NAMALWA (cell line): ENCODE measurements at regions not wholly inside any gene's neighbourhood (a gene's known extent, or its start where the extent isn't known, plus 50 kb on each side); places are given as distances from the start of the nearest gene placed in this dataset.
"Not testable (repeated sequence)": the region's sequence is repeated elsewhere in the genome, so short reads cannot be mapped to it uniquely, and the experiment has no call there.

Experiments used
- DNase-seq: peaks from one replicate; pipeline ENCODE4 v3.0.0-alpha.2; 2015; ENCODE audit warnings: low spot score

DNA sequence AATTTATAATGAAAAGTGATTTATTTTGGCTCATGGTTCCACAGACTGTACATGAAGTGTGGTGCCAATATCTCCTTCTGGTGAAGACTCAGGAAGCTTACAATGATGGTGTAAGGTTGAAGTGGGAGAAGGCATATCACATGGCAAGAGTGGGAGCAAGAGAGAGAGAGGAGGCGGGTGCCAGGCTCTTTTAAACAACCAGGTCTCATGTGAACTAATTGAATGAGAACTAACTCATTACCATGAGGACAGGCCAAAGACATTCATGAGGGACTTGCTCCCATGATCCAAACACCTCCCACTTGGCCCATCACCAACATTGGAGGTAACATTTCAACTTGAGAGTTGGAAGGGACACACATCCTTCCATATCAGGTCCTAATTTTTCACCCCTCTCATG, 155.2 kb downstream of the SLC38A4 start:
- no peak for DNase-seq

DNA sequence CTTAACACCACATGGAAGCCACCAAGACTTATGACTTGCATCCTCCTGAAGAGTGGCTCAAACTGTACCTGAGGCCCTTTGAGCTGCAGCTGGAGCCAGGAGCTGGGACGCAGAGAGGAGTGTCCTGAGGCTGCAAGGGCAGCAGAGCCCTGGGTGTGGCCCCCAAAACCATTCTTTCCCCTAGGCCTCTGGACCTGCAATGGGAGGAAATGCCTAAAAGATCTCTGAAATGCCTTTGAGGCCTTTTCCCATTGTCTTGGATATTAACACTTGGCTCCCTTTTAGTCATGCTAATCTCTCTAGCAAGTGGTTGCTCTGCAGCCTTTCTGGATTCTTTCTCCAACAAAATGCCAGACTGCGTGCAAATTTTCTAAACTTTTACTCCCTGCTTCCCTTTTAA, 156.1 kb downstream of the SLC38A4 start:
- DNase-seq = no peak

DNA sequence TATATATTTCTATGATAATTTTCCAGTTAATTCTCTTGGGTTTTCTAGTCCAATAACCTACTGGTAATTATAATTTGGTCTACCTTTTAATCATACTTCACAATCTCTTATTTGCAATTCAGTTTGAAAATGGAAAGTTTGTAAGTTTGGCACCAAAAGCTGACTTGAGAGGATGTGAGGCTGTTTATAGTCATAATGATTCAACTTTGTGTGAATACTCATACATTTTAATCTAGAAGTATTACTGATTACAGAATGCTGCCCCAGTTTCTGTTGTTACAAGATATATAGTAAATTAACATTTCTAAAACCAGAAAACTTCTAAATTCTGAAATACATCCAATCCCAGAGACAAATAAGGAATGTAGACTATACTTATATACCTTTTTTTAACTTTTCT, 158.2 kb downstream of the SLC38A4 start:
- no peak for DNase-seq

DNA sequence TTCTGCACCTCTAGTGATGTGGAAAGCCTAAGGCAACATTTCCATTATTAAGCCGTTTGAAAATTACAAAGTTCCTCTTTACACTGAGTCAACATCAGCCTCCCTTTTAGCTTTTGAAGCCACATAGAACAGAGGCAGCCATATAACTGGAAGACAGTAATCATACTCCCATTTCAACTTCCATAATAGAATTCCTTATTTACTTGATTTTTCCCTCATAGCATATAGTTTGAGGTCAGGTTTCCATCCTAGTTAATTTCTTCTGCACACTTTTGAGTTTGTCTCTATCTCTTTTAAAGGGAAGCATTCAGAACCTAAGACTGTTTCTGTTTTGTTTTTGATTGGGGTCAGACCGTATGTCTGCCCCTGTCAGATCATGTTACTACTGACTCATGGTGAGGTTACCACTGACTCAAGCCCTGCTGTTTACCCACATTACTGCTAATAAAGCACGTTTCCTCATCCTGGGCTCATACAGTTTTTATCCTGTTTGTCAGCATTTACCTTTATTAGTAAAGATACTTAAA, 161.0 kb downstream of the SLC38A4 start:
- no peak for DNase-seq

DNA sequence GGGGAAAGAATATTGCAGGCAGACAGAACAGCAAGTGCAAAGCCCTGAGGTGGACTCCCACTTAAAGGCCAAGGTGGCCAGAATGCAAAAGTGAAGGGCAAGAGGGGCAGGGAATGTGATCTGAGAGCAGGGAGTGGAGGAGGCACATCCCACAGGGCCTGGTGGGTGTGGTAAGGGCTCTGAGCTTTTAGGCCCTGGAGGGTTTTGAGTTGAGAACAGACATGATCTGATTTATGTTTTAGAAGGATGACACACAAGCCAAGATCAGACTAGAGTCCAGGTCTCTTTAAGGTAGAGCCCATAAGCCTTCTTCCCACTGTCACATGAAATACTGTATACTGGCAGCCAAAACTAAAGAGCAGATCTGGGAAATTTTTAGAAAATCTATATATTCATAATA, 162.5 kb downstream of the SLC38A4 start:
- no peak for DNase-seq

DNA sequence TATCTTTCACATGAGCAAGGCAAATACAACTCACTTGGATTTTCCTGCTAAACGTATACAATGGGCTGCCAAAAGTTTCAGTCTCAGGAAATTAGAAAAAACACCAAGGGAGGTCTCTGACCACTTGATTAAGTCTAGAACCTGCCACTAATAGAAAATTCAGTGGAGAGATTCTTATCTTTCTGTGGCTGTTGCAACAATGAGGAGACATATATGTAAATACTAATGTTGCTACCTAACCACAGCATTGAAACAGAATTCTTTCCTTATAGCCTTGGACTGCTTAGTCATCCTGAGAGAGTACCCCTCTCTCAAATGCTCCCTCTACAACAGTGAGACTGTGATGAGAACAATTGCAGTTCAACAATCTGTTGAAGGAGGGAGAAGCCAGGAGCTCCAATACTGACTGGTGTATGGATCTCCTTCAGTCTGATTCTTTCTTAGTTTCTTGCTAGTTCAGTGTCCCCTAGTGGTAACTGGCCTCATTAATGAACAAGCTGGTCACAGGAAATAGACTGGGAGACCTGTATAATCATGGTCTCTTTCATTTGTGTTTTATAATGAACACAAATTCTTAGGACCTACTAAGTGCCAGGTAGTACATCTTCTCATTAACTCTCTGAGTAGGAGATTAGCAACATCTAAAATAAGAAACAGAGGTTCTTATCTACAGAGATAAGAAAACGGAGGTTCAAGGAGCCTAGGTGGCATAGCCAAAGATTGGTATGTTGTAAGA, 164.5 kb downstream of the SLC38A4 start:
- DNase-seq = peak; percentile 68

DNA sequence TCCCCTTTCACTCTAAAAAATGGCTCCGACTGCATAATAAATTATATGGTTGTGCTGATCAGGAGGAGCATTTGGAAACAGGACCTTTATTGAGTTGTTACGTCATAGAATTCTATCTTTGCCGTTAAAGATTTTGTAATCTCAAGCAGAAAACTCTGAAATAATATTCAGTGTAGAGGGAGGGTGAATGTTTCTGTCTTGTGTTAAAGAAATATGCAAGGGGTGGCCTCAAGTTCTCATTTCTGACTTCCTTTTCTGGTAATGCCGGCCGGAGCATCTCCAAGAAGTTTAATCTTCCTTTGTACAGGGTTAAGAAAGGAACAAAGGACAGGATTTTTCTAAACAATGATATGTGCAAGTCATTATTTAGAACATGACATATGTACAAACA, 165.1 kb downstream of the SLC38A4 start:
- no peak for DNase-seq

DNA sequence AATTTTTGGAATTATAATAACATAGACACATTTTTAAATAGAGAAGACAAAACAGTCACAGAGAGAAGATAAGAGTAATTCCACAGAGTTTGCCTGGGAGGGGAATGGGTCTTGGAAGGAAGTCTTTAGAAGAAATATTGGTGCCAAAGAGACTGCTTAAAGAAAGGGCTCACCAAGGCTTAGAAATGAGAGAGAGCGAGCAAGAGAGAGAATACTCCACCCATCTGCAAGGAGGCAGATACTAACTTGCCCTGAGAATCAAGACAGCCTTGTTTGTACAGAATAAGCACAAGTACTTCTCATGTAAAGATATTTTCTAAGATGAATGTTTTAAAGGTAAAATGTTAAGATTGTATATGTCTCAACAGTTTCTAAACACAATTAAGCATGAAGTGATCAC, 165.5 kb downstream of the SLC38A4 start:
- no peak for DNase-seq

DNA sequence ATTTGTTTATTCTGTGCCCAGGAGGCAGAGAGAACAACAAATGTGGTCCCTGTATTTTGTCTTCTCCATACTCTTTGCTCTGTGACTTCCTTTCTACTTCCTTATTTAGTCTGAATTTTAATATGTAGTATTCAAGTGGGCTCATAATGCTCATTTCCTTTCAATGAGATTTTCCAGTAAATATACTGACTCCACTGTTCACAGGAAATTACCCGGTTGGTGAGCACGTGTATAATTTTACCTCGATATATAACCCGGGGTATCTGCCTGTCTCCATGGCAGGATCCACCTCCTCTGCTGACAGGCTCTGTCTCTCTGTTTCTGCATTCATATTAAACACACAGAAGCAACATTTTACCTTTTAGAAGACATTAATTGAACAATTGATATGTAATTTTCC, 166.0 kb downstream of the SLC38A4 start:
- DNase-seq = no peak

DNA sequence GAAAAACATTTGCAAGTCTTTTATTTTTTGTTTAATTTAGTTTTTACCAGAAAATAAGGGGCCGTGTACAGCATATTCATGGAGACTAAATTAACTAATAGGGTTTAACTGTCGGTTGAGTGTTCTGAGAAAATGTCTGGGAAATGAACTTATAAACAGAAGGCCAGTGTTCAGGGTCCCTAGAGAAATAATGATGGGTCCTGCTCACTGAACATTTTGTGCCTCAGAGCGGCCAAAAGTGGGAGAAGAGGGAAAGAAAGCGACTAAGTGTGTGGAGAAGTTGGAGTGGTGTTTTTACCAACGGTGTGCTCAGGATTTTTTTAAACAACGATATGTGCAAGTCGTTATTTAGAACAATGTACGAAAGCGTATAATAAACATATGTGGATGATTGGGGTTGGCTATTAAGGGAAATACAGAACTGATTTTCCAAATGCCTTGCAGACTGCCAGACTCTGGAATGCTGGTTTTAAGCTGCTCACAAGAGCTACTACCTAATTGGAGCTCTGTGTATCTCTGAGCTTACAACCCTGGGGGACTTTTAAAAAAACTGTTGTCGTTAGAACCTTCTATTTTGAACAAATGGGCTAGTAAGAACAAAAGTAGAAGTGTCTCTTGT, 166.7 kb downstream of the SLC38A4 start:
- DNase-seq = no peak

DNA sequence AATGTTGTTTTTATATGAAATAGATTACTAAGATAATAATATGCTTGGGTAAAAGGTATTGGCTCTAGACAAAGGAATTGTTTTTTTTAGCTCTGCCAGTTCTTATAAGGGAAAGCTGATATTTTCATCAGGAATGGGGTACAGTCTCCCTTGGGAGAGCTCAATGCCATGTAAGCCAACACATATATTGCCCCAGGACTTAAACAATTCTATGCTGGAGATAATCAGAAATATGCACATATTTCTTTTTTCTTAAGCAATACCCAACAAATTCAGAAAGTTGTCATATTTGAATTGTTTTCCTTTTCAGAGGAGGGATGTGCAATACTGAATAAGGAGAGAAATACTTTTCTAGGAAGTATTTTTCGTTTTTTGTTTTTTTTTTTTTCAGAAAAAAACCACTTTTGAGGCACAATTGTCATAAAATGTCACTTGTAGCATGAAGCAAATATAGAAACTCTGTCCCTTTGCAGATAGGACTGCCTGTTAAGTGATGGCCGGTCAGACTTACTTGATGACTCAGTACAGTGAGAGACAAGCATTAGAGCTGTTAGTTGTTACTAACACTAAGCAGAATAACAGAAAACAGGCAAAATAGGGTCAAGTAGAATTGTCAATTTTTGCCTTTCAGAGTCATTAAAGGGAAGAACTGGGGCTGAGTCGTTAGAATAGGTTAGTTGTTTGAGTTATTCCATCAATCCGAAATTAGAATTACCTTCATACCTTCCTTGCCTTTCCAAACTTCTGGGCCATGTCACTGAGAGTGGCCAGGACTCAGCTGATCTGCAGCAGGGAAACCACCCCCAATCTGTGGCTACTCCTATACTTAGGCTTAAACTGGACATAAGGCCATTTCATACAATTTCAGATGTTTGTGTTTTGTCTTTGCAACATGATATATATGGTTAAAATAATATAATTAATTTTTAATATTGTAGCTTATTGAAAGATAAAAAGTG, 168.1 kb downstream of the SLC38A4 start:
- DNase-seq = no peak

DNA sequence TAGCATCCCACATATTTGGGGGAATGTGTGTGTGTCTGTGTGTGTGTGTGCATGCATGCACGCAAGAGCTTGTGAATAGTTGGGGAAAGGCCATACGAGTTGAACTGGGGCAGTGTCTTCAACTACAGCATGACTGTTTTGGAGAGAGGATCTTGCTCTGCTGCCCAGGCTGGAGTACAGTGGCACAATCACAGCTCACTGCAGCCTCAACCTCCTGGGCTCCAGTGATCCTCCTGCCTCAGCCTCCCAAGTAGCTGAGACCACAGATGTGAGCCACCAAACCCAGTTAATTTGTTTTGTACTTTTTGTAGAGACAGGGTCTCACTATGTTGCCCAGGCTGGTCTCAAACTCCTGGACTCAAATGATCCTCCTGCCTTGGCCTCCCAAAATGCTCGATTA, 169.8 kb downstream of the SLC38A4 start:
- not testable (repeated sequence) for DNase-seq

DNA sequence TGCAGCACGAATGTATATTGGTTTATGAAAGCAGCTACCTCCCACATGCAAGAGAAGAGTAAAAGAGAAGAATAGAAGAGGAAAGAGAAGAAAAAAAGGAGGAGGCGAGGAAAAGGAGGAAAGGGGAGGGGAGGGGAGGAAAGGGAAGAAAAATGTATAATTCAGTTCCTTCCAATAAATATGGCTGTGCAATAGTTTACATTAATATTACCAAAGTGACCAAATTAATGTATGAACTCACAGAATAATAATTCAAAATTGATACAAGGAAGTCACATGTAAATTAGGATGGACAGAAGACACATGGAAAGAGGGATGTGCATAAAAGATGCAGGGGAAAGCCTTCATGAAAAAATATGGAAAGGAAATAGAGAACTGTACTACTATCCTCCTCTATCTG, 172.5 kb downstream of the SLC38A4 start:
- DNase-seq = no peak

DNA sequence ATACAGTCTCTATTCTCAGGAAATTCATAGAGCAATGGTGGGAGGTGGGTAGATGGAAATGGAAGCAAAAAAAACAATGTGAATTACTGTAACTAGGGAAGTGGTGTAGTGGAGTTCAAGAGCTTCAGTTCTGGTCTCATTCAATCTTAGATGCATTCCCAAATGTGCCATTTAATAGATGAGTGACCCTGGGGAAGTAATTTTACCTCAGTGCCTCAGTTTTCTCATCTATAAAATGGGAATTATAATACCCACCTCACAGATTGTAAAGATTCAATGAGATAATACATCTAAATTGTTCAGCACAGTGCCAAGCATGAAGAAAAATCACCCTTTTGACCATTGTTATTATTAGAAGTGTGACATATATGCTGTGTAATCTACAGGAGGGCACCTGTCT, 173.1 kb downstream of the SLC38A4 start:
- no peak for DNase-seq

DNA sequence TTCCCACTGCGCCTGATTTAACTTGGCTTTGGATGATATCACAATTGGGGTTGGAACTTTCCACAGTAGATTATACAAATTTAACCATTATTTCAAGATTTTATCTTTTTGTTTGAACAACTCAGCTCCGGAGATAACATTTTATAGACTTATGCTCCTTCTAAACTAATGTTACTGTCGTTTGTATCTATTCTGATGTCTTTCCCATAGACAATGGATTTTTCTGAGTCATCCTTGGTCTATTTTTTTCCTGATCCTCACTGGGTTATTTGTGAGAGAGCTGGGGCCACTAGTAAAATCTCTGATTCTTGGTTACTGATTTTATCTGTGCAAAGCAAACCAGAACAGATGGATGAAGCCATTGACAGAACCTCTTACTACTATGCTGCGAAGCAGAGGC, 175.1 kb downstream of the SLC38A4 start:
- DNase-seq = no peak

DNA sequence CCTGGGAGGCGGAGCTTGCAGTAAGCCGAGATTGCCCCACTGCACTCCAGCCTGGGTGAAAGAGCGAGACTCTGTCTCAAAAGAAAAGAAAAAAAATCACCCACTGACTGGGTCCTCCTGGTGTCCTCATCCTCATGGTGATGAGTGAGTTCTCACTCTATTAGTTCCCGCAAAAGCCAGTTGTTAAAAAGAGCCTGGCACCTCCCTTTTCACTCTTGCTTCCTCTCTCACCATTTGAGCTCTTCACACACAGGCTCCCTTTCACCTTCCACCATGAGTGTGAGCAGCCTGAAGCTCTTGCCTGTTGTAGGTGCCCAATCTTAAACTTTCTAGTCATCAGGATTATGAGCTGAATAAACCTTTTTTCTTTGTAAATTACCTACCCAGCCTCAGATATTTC, 176.4 kb downstream of the SLC38A4 start:
- no peak for DNase-seq

DNA sequence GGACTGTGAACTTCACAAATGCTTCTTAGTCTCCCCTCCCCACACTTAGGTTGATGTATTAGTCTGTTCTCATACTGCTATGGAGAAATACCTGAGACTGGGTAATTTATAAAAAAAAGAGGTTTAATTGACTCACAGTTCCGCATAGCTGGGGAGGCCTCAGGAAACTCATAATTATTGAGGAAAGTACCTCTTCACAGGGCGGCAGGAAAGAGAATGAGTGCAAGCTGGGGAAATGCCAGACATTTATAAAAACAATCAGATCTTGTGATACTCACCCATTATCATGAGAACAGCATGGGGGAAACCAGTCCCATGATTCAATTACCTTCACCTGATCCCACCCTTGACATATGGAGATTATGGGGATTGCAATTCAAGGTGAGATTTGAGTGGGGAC, 178.8 kb downstream of the SLC38A4 start:
- DNase-seq = no peak

DNA sequence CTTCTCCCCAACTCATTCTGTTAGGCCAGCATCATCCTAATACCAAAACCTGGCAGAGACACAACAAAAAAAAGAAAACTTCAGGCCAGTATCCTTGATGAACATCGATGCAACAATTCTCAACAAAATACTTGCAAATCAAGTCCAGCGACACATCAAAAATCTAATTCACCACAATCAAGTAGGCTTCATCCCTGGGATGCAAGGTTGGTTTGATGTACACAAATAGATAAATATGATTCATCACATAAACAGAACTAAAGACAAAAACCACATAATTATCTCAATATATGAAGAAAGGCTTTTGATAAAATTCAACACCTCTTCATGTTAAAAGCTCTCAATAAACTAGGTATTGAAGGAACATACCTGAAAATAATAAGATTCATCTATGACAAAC, 184.1 kb downstream of the SLC38A4 start:
- DNase-seq = not testable (repeated sequence)

DNA sequence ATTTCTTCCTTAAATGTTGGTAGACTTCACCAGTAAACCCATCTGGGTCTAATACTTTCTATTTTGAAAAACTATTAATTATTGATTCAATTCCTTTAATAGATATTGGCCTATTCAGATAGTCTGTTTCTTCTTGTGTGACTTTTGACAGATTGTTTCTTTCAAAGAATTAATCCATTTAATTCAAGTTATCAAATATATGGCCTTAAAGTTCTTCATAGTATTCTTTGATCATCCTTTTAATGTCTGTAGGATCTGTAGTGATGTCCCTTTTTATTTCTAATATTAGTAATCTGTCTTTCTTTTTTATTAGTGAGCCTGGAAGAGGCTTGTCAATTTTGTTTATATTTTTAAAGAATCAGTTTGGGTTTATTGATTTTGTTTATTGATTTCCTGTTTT, 190.0 kb downstream of the SLC38A4 start:
- no peak for DNase-seq

DNA sequence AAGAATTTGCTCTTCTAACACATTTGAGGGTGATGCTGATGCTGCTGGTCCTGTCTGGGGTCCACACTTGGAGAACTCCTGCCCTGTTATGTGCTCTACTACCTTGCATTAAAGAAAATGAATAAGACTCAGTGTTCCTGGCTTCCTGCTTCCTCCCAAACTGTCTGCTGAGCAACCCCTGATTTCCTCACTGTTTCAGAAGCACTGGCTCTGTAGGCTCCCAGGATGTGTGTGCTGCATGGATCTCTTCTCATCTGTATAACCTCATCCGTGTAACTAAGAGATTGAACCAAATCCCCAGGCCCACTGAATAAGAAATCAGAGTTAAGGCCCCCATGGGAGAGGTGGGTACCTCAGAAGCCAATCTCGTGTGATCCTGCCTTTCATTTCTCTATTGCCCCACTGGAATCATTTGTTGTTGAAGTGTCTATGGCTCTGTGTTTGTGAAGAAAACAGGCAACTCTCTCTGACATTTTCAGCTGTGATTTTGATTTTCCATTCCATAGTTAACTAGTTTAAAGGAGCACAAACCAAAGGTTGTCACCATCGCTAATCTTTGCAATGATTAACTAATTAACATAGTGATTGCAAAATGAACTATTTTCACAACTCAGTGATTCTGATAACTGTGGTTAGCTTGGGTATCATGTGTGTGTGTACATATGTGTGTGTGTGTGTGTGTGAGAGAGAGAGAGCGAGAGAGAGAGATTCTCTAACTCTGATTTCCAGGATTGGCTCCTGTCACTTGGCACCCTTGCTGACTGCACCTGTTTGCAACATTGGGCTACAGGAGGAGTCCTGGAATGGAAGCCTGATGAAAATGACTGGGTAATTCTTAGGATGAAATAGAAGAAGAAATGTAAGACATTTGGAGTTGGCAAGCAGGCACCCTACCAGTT, 196.2 kb downstream of the SLC38A4 start:
- no peak for DNase-seq

DNA sequence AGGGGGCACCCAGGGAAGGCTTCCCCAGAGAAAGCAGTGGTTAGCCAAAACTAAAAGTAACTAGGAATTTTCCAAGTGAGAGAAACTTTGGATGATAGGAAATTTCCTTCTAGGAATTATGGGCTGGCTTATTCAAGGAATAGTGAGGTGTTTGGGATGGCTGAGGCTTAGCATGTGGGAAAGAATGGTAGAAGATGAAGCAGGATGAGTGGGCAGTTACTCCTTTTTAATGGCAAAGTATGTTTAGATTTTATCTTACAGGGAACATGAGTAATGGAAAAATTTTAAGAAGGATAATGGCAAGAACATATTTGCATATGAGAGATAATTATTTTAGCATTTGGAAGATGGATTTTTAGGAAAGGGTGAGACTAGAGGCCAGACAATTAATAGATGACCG, 197.6 kb downstream of the SLC38A4 start:
- no peak for DNase-seq

DNA sequence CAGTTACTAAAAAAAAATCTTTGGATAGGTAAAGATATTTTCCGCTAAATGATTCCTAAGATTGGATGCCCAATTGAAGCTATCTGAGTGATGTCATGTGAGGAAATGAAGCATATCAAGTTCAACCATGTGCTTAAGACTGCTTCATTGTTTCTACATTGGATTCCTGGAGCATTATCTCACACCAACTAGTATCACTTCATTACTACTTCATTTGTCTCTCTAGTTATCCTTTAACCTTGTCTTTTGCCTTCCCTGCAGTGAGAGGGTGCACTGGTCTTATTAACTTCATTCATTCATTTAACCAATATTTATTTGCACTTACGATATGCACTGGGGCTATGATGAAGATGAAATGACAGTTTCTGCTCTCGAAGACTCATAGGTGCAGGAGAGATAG, 198.1 kb downstream of the SLC38A4 start:
- DNase-seq = no peak
